ENCODE measurements at regions not wholly inside any gene's neighbourhood (a gene's known extent, or its start where the extent isn't known, plus 50 kb on each side); places are given as distances from the start of the nearest gene placed in this dataset.

- Histone ChIP-seq H3K9me3 (ENCODE audit: control insufficient read depth in 1 of 2, insufficient read depth in 1 of 2, low read depth in 1 of 2, low read length in 2 of 2) (no peaks in the 10 kb centered on the region), H3K9me2 (ENCODE audit: insufficient read depth) (no peaks in the 10 kb centered on the region), H4K20me1 (ENCODE audit: insufficient read depth) (no peaks in the 10 kb centered on the region), H3K36me3 (ENCODE audit: control insufficient read depth in 1 of 2, insufficient read depth in 2 of 2, low read length in 2 of 2) (no peaks in the 10 kb centered on the region), H3K4me1 (ENCODE audit: control insufficient read depth in 1 of 2, insufficient read depth in 2 of 2, low read length in 2 of 2) (no peaks in the 10 kb centered on the region), H3K27ac (ENCODE audit: low read depth, low read length) (no peak overlapping the region), H3K27me3 (ENCODE audit: insufficient read depth, low read length) (no peaks in the 10 kb centered on the region), H2AFZ (ENCODE audit: low read depth, low read length, poor library complexity, severe bottlenecking) (no peak overlapping the region), H3K4me3 (replicated peaks in 1 of 2; ENCODE audit: low read depth in 1 of 2, low read length in 2 of 2) (no peak overlapping the region), H3K79me2 (ENCODE audit: insufficient read depth, low read length) (no peaks in the 10 kb centered on the region), H3K4me2 (ENCODE audit: low read length) (no peak overlapping the region), H3K9ac (ENCODE audit: low read length) (no peak overlapping the region)
- ChIA-PET RAD21 (ENCODE audit: low non-redundant PET in 1 of 2, low total read pairs in 2 of 2, uncharacterized antibody in 2 of 2, unreplicated experiment in 2 of 2) (no interaction called here), POLR2A (no interaction called here), CTCF (no interaction called here)
- DNase-seq (ENCODE audit: low read depth, low spot score) (no peak), ATAC-seq (no peak)
- TF ChIP-seq FOSL1 (IDR thresholded peaks at IDR 0.05; ENCODE audit: low read depth) (no peak), MAX (IDR thresholded peaks at IDR 0.05) (no peak)
- no TSS peak for BruUV-seq (replicated peaks)
- intact Hi-C loops (cut with micrococcal nuclease) = no loop called here
Observed at GRCh38 chr13:106796280-106797047, 228.5 kb upstream of the ARGLU1 start.

GRCh38 chr13:106795847-106796246, 227.9 kb upstream of the ARGLU1 start:
- ChIA-PET POLR2A (no interaction called here), RAD21 (ENCODE audit: low non-redundant PET in 1 of 2, low total read pairs in 2 of 2, uncharacterized antibody in 2 of 2, unreplicated experiment in 2 of 2) (no interaction called here), CTCF (no interaction called here)
- H3K79me2 ChIP-seq (ENCODE audit: insufficient read depth, low read length) = no peaks in the 10 kb centered on the region
- H4K20me1 ChIP-seq (ENCODE audit: insufficient read depth) = no peaks in the 10 kb centered on the region
- ATAC-seq (no peak), DNase-seq (ENCODE audit: low read depth, low spot score) (no peak)
- H3K9me2 ChIP-seq (ENCODE audit: insufficient read depth) = no peaks in the 10 kb centered on the region
- intact Hi-C loops (cut with micrococcal nuclease) = no loop called here
- no peaks in the 10 kb centered on the region for H3K27me3 ChIP-seq (ENCODE audit: insufficient read depth, low read length)
- H3K9me3 ChIP-seq (ENCODE audit: control insufficient read depth in 1 of 2, insufficient read depth in 1 of 2, low read depth in 1 of 2, low read length in 2 of 2) = no peaks in the 10 kb centered on the region
- H3K4me3 ChIP-seq (replicated peaks in 1 of 2; ENCODE audit: low read depth in 1 of 2, low read length in 2 of 2) = no peak overlapping the region
- no peak overlapping the region for H2AFZ ChIP-seq (ENCODE audit: low read depth, low read length, poor library complexity, severe bottlenecking)
- H3K9ac ChIP-seq (ENCODE audit: low read length) = no peak overlapping the region
- no peak overlapping the region for H3K27ac ChIP-seq (ENCODE audit: low read depth, low read length)
- H3K4me2 ChIP-seq (ENCODE audit: low read length) = no peak overlapping the region
- TF ChIP-seq CEBPB (IDR thresholded peaks at IDR 0.05; ENCODE audit: low read depth) (no peak), ATF3 (IDR thresholded peaks at IDR 0.05) (no peak), ZNF274 (IDR thresholded peaks at IDR 0.05; ENCODE audit: low read depth, low read length) (no peak), POLR2AphosphoS5 (IDR thresholded peaks at IDR 0.05; ENCODE audit: low read depth, low read length) (no peak), ZBTB33 (IDR thresholded peaks at IDR 0.05; ENCODE audit: extremely low read depth, insufficient replicate concordance, low read length) (no peak), JUND (IDR thresholded peaks at IDR 0.05) (no peak)
- H3K36me3 ChIP-seq (ENCODE audit: control insufficient read depth in 1 of 2, insufficient read depth in 2 of 2, low read length in 2 of 2) = no peaks in the 10 kb centered on the region
- no TSS peak for BruUV-seq (replicated peaks)
- no peaks in the 10 kb centered on the region for H3K4me1 ChIP-seq (ENCODE audit: control insufficient read depth in 1 of 2, insufficient read depth in 2 of 2, low read length in 2 of 2)
